Neuronal stem cell (in vitro differentiated cells): ENCODE measurements at regions not wholly inside any gene's neighbourhood (a gene's known extent, or its start where the extent isn't known, plus 50 kb on each side); places are given as distances from the start of the nearest gene placed in this dataset.

Experiments
- DNase-seq: peaks from one replicate; pipeline ENCODE4 v3.0.0-alpha.2; 2013; ENCODE audit warnings: low spot score
- H2AFZ ChIP-seq: one replicate; pipeline ENCODE4 v1.6.1; 2013; ENCODE audit warnings: mild to moderate bottlenecking, low read length, inconsistent platforms
- H2AK5ac ChIP-seq: 2 replicates; pipeline ENCODE4 v1.6.1; 2013; ENCODE audit warnings: low read depth, mild to moderate bottlenecking, inconsistent platforms, low read length, moderate library complexity, mixed read lengths
- H2BK120ac ChIP-seq: 2 replicates; pipeline ENCODE4 v1.6.1; 2013; ENCODE audit warnings: low read depth, mild to moderate bottlenecking, inconsistent platforms, low read length, moderate library complexity, mixed read lengths
- H2BK12ac ChIP-seq: one replicate; pipeline ENCODE4 v1.6.1; 2013; ENCODE audit warnings: low read length, inconsistent platforms
- H2BK15ac ChIP-seq: 2 replicates; pipeline ENCODE4 v1.6.1; 2013; ENCODE audit warnings: mild to moderate bottlenecking, low read length, inconsistent platforms, mixed read lengths
- H2BK5ac ChIP-seq: one replicate; pipeline ENCODE4 v1.6.1; 2013; ENCODE audit warnings: inconsistent platforms, mild to moderate bottlenecking, low read length, moderate library complexity
- H3K14ac ChIP-seq: one replicate; pipeline ENCODE4 v1.6.1; 2013; ENCODE audit warnings: low read length, inconsistent platforms
- H3K18ac ChIP-seq: 2 replicates; pipeline ENCODE4 v1.6.1; 2013; ENCODE audit warnings: low read length, inconsistent platforms
- H3K23ac ChIP-seq: 2 replicates; pipeline ENCODE4 v1.6.1; 2013; ENCODE audit warnings: low read depth, mild to moderate bottlenecking, mixed read lengths, low read length, inconsistent platforms; ENCODE audit not compliant: poor library complexity
- H3K27ac ChIP-seq: replicated peaks from 3 replicates; pipeline ENCODE4 v1.5.1; 2013; ENCODE audit warnings: low read length, inconsistent platforms
- H3K27me3 ChIP-seq, 3 experiments: 2 replicates each; pipeline ENCODE4 v1.6.1; 2013; ENCODE audit warnings: low read length in 3 of 3, mild to moderate bottlenecking in 2 of 3, inconsistent platforms in 1 of 3, low read depth in 1 of 3, mixed read lengths in 1 of 3, moderate library complexity in 1 of 3; ENCODE audit not compliant: control insufficient read depth in 3 of 3, insufficient read depth in 3 of 3
- H3K36me3 ChIP-seq, 2 donors: replicated peaks in 1 of 2; 2 replicates each; pipeline ENCODE4 v1.6.1; 2013; ENCODE audit warnings: low read length in 2 of 2; ENCODE audit not compliant: control insufficient read depth in 2 of 2, insufficient read depth in 2 of 2
- H3K4ac ChIP-seq: 2 replicates; pipeline ENCODE4 v1.6.1; 2013; ENCODE audit warnings: inconsistent platforms, mild to moderate bottlenecking, low read length, moderate library complexity
- H3K4me1 ChIP-seq, 2 donors: 1 replicate in 1 of 2; 2 replicates in 1 of 2; pipeline ENCODE4 v1.6.1; 2013; ENCODE audit warnings: low read length in 2 of 2, low read depth in 1 of 2; ENCODE audit not compliant: control insufficient read depth in 2 of 2, insufficient read depth in 1 of 2
- H3K4me2 ChIP-seq: one replicate; pipeline ENCODE4 v1.6.1; 2013; ENCODE audit warnings: mild to moderate bottlenecking, low read length, inconsistent platforms; ENCODE audit not compliant: insufficient read depth, poor library complexity, severe bottlenecking
- H3K4me3 ChIP-seq, 2 donors: 2 replicates each; pipeline ENCODE4 v1.5.1; 2013; ENCODE audit warnings: low read length in 2 of 2, mild to moderate bottlenecking in 2 of 2, inconsistent platforms in 1 of 2, moderate library complexity in 1 of 2
- H3K79me1 ChIP-seq: one replicate; pipeline ENCODE4 v1.6.1; 2013; ENCODE audit warnings: low read depth, mild to moderate bottlenecking, inconsistent platforms, low read length, moderate library complexity
- H3K9ac ChIP-seq: one replicate; pipeline ENCODE4 v1.6.1; 2013; ENCODE audit warnings: mild to moderate bottlenecking, low read depth, low read length, inconsistent platforms; ENCODE audit not compliant: poor library complexity
- H3K9me3 ChIP-seq, 2 donors: replicated peaks in 1 of 2; 2 replicates each; pipeline versions ENCODE3 to v1.6.1; 2013; ENCODE audit warnings: low read length in 2 of 2, mild to moderate bottlenecking in 2 of 2, inconsistent platforms in 1 of 2, low read depth in 1 of 2, mixed read lengths in 1 of 2, moderate library complexity in 1 of 2; ENCODE audit not compliant: control insufficient read depth in 2 of 2, insufficient read depth in 1 of 2
- H4K8ac ChIP-seq: one replicate; pipeline ENCODE4 v1.6.1; 2013; ENCODE audit warnings: low read depth, mild to moderate bottlenecking, inconsistent platforms, low read length, moderate library complexity
- H4K91ac ChIP-seq: one replicate; pipeline ENCODE4 v1.6.1; 2013; ENCODE audit warnings: low read length, low read depth, mild to moderate bottlenecking, inconsistent platforms; ENCODE audit not compliant: poor library complexity
- WGBS, 2 donors: extraction: QIAGEN DNeasy Blood & Tissue Kit; methylation state at CpG; one replicate each; pipeline ENCODE4 v1.1.7; 2013; ENCODE audit warnings: missing lambda C conversion rate in 2 of 2, mixed read lengths in 1 of 2; ENCODE audit not compliant: insufficient read length in 2 of 2, insufficient replicate concordance in 1 of 2; ENCODE audit errors: extremely low coverage in 2 of 2; 5-methylcytosine and 5-hydroxymethylcytosine counted together

GRCh38 chr7:119167431-119167830 is 942.9 kb downstream of the ANKRD7 start:
- no peak overlapping the region for H3K4ac ChIP-seq
- H3K27ac ChIP-seq = no peak overlapping the region
- H2BK5ac ChIP-seq = no peak overlapping the region
- H4K8ac ChIP-seq = no peak overlapping the region
- no peak overlapping the region for H3K23ac ChIP-seq
- H3K14ac ChIP-seq = no peak overlapping the region
- no peaks in the 10 kb centered on the region for H3K36me3 ChIP-seq
- no peak overlapping the region for H3K4me3 ChIP-seq
- peaks cover 4% of the 10 kb centered on the region in 2 donors for H3K9me3 ChIP-seq
- no peak overlapping the region for H4K91ac ChIP-seq
- no peak overlapping the region for H3K9ac ChIP-seq
- H3K27me3 ChIP-seq = no peaks in the 10 kb centered on the region
- DNase-seq = no peak
- H3K79me1 ChIP-seq = no peaks in the 10 kb centered on the region
- no peak overlapping the region for H2BK12ac ChIP-seq
- H2BK120ac ChIP-seq = no peak overlapping the region
- WGBS, 2 donors = no CpG with 5 or more reads among the region's 1 CpG
- H3K4me1 ChIP-seq = no peaks in the 10 kb centered on the region
- H3K4me2 ChIP-seq = no peak overlapping the region
- no peak overlapping the region for H2AFZ ChIP-seq
- H2BK15ac ChIP-seq = no peak overlapping the region
- H2AK5ac ChIP-seq = no peak overlapping the region
- no peak overlapping the region for H3K18ac ChIP-seq

- no CpG with 5 or more reads among the region's 5 CpGs for whole genome bisulfite sequencing, 2 donors
These were observed 947.5 kb downstream of the ANKRD7 start for GRCh38 chr7:119172043-119172442.

GRCh38 chr7:119175911-119176627 is 951.6 kb downstream of the ANKRD7 start:
- no peak overlapping the region for H2AK5ac ChIP-seq
- no CpG with 5 or more reads among the region's 6 CpGs for WGBS, 2 donors
- no peak overlapping the region for H2BK120ac ChIP-seq
- H3K4ac ChIP-seq = no peak overlapping the region
- H3K23ac ChIP-seq = no peak overlapping the region
- no peak overlapping the region for H3K4me2 ChIP-seq
- no peak overlapping the region for H4K8ac ChIP-seq
- H2AFZ ChIP-seq = peak overlapping the region; percentile 88
- no peaks in the 10 kb centered on the region for H3K9me3 ChIP-seq
- H3K14ac ChIP-seq = no peak overlapping the region
- peaks cover 0 to 15% of the 10 kb centered on the region in 2 donors for H3K4me1 ChIP-seq
- H2BK5ac ChIP-seq = no peak overlapping the region
- no peak overlapping the region for H3K4me3 ChIP-seq
- H3K27ac ChIP-seq = no peak overlapping the region
- H3K18ac ChIP-seq = no peak overlapping the region
- no peaks in the 10 kb centered on the region for H3K36me3 ChIP-seq
- H4K91ac ChIP-seq = no peak overlapping the region
- H3K9ac ChIP-seq = no peak overlapping the region
- peak; percentile 84 for DNase-seq
- H2BK12ac ChIP-seq = no peak overlapping the region
- H3K27me3 ChIP-seq = no peaks in the 10 kb centered on the region
- no peaks in the 10 kb centered on the region for H3K79me1 ChIP-seq
- H2BK15ac ChIP-seq = no peak overlapping the region

More at GRCh38 chr7:119172043-119172442, 947.5 kb downstream of the ANKRD7 start:
- Histone ChIP-seq H2BK5ac (no peak overlapping the region), H4K91ac (no peak overlapping the region), H3K79me1 (no peaks in the 10 kb centered on the region), H3K14ac (no peak overlapping the region), H2BK15ac (no peak overlapping the region), H3K9ac (no peak overlapping the region), H2BK12ac (no peak overlapping the region), H3K36me3 (no peaks in the 10 kb centered on the region), H3K23ac (no peak overlapping the region), H3K18ac (no peak overlapping the region), H3K4me2 (no peak overlapping the region), H3K4me1 (peaks cover 0 to 2% of the 10 kb centered on the region in 2 donors), H2AK5ac (no peak overlapping the region), H3K9me3 (peaks cover 4% of the 10 kb centered on the region in 2 donors), H2AFZ (no peak overlapping the region), H3K4ac (no peak overlapping the region), H4K8ac (no peak overlapping the region), H3K27ac (no peak overlapping the region), H2BK120ac (no peak overlapping the region), H3K27me3 (no peaks in the 10 kb centered on the region), H3K4me3 (no peak overlapping the region)
- DNase-seq = no peak

- Histone ChIP-seq H4K8ac (no peak overlapping the region), H3K4me2 (no peak overlapping the region), H2BK5ac (no peak overlapping the region), H3K18ac (no peak overlapping the region), H3K9me3 (no peaks in the 10 kb centered on the region), H3K4me1 (peaks cover 0 to 15% of the 10 kb centered on the region in 2 donors), H3K36me3 (no peaks in the 10 kb centered on the region), H2BK120ac (no peak overlapping the region), H3K27ac (no peak overlapping the region), H2AK5ac (no peak overlapping the region), H3K9ac (no peak overlapping the region), H2BK15ac (no peak overlapping the region), H2BK12ac (no peak overlapping the region), H2AFZ (no peak overlapping the region), H4K91ac (no peak overlapping the region), H3K27me3 (no peaks in the 10 kb centered on the region), H3K79me1 (no peaks in the 10 kb centered on the region), H3K4me3 (no peak overlapping the region), H3K23ac (no peak overlapping the region), H3K14ac (no peak overlapping the region), H3K4ac (no peak overlapping the region)
- DNase-seq = no peak
These were observed 953.4 kb downstream of the ANKRD7 start for GRCh38 chr7:119177863-119178262.
